GM12872 (cell line): ENCODE measurements at regions not wholly inside any gene's neighbourhood (a gene's known extent, or its start where the extent isn't known, plus 50 kb on each side); places are given as distances from the start of the nearest gene placed in this dataset.

Experiments
- TF ChIP-seq, protein P1 (sequence below): IDR thresholded peaks from 3 replicates; pipeline ENCODE4 v1.5.1; 2011; ENCODE audit warnings: low read depth, mild to moderate bottlenecking, low read length, moderate library complexity; ENCODE audit not compliant: insufficient read depth

DNA sequence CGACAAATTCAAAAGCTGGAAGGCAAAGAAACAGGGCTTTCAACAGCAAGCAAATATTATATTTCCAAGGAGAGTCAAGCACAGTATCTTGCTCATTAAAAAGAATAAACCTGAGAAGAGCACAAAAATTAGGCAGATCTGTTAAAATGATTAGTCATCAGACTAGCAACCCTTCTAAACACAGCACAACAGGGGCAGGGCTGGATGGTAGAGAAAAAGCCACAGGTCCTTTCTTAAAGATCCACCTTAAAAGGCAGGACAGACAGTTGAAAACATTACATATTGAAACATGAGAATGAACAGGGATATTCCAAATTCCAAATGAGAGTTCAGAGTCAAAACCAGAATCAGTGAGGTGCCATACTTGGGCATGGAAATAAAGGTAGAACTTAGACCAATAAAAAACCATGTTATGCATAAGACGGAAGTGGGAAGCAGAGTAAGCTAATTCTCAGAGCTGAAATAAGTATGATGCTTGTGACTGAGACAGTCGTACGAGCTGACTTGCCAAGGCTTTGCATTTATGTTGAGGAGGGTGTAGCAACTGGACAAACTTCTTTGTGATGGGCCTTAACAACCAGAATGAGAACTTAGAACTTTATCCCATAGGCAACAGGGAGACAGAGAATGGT lies 126.9 kb upstream of the FAM9B start:
- TF ChIP-seq, protein P1, sequence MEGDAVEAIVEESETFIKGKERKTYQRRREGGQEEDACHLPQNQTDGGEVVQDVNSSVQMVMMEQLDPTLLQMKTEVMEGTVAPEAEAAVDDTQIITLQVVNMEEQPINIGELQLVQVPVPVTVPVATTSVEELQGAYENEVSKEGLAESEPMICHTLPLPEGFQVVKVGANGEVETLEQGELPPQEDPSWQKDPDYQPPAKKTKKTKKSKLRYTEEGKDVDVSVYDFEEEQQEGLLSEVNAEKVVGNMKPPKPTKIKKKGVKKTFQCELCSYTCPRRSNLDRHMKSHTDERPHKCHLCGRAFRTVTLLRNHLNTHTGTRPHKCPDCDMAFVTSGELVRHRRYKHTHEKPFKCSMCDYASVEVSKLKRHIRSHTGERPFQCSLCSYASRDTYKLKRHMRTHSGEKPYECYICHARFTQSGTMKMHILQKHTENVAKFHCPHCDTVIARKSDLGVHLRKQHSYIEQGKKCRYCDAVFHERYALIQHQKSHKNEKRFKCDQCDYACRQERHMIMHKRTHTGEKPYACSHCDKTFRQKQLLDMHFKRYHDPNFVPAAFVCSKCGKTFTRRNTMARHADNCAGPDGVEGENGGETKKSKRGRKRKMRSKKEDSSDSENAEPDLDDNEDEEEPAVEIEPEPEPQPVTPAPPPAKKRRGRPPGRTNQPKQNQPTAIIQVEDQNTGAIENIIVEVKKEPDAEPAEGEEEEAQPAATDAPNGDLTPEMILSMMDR, result no peak

DNA sequence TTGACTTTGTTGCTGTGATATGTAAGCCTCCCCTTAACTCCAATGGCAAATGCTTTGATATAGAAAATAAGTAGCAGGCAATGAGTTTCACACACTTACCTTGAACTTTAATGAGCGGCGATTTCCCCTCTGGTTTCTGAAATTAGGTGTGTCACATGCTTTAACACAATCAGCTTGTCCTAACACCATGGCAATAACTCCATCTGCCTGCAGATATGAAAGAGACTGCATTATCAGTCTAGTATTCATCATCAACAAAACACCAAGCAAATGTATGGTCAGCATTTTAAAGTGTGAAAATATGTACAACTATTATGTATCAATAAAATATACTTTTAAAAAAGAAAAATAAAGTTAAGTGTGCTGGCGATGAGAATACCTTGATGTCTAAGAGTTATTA lies 128.8 kb upstream of the FAM9B start:
- TF ChIP-seq, protein P1, result no peak

DNA sequence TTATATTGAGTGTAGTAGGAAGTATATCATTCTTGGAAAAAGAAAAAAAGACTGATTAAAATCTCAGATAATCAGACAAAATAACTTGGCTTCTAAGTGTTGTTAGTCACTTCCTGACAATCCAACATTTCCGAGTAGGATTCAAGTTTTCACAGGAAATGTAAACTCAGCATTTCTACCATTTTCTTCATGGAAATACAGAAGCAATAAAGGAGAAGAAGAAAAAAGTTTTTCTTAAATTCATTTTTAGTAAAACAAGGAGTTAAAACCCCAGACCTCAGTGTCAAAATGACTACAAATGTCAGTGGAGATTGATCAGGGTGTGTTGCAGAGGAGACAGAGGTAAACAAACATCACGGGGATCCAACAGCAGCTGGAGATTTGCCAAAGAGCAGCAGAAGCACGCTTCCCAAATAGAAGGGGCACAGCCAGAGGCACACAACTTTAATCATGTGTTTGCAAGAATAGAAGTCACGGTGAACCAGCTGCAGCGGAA lies 129.3 kb upstream of the FAM9B start:
- TF ChIP-seq, protein P1, result no peak

DNA sequence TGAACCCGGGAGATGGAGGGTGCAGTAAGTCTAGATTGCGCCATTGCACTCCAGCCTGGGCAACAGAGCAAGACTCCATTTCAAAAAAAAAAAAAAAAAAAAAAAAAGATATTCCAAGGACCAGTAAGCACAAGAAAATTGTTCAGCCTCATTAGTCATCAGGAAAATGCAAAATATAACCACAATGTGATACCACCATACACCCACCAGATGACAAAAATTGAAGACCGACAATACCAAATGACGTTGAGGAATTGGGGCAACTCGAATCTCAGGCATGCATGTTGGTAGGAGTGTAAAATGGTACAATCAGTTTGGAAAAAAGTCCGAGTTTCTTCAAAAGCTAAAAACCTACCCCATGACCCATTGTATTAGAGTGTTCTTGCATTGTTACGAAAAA lies 130.2 kb upstream of the FAM9B start:
- TF ChIP-seq, protein P1, result no peak

DNA sequence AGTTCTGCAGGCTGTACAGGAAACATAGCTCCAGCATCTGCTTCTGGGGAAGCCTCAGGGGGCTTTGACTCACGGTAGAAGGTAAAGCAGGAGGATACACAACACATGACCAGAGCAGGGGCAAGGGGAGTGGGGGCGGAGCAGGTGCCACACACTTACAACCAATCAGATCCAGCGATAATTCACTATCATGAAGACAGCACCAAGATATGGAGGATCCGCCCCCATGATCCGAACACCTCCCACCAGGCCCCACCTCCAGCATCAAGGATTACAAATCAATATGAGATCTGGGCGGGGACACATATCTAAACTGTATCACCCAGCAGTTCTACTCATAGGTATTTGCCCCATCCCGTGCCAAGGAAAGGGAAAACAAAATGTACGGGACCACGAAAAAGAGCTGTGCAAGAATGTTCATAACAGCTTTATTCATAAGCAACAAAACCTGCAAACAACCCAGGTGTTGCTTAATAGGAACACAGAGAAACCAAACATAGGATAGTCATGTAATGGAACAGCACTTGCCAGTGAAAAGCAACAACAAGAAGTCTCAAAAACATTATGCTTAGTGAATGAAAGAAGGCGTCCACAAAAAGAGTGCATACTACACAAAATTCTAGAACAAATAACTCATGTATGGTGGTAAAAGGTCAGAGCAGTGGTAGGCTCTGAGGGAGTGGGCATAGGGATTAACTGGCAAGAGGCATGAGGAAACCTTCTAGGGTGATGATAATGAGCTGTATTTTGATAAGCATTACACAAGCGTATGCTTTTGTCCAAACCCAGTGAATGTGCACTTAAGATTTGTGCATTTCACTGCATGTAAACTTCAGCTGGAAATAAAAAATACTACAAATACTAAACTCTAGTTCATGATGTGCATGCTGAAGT lies 130.9 kb upstream of the FAM9B start:
- TF ChIP-seq, protein P1, result no peak

DNA sequence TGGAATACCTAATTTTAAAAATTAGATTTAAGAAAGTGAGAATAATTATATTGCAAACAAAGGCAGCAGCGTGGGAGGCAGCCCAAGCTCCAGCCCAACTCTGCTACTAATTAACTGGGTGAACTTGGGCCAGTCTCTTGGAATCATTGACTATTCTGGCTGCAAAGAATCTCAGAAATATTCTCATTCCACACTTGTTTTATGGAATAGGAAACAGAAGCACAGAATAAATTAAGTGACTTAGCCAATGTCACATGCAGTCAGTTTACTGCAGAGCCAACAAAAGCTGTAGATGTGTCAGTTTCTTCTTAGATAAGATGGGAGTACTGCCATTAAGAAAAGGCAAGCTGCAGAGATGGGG lies 132.6 kb upstream of the FAM9B start:
- TF ChIP-seq, protein P1, result no peak

DNA sequence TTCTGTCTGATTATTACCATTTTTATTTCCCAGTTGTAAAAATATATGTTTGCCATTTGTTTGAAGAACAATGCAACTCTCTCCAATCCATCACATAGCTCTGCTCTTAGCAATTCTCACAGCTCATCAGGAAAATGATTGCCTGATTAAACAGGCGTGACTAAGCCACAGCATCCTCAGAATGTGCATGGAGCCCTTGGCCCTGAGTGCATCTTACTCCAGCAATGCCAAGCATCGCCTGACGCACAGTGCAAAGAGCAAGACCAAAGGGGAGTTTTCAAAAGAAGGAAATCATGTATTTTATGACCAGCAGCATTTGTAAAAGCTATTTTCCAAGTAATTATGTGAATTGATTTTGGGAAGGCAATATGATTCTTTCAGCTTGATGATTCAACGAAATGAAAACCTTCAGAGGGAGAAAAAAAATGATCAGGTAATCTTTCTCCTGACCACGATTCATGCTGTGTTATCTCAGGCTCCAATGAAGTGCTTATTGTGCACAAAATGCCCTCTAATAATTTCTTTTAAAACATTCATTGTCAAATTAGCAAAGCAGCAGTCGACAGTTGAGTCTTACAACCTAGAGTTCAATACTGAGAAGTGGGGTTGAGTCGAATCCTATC lies 138.0 kb upstream of the FAM9B start:
- TF ChIP-seq, protein P1, result no peak
